SK-N-SH (cell line): ENCODE measurements at regions not wholly inside any gene's neighbourhood (a gene's known extent, or its start where the extent isn't known, plus 50 kb on each side); places are given as distances from the start of the nearest gene placed in this dataset.

Experiments used
- CTCF ChIA-PET: fragments of 300-600, 350-600 bp; formaldehyde crosslinking; extraction: SDS; loops from one replicate; lab custom pipeline; 2021; lab: Yijun Ruan, JAX
- POLR2A ChIA-PET: fragments of 350-600 bp; sonication (Branson Sonifier 250); formaldehyde crosslinking; extraction: SDS; loops from one replicate; lab custom pipeline; 2020; ENCODE audit warnings: antibody characterized with exemption, inconsistent platforms; lab: Yijun Ruan, JAX
- DNase-seq: peaks from one replicate; pipeline ENCODE4 v3.0.0; 2012
- H2AFZ ChIP-seq: fragments of 200-600 bp; sonication (generic); 2 replicates; pipeline ENCODE4 v1.8.1; 2016; ENCODE audit warnings: antibody characterized with exemption, mild to moderate bottlenecking, low read depth
- H3F3A ChIP-seq: fragments of 200-600 bp; sonication (generic); replicated peaks from 2 replicates; pipeline ENCODE3; 2016; ENCODE audit warnings: antibody characterized with exemption, mild to moderate bottlenecking; ENCODE audit not compliant: insufficient read depth
- H3K27ac ChIP-seq, 2 experiments: fragments of 200-500 bp in 1 of 2; fragments of 200-600 bp in 1 of 2; sonication (Bioruptor generic) in 1 of 2; sonication (generic), shearing (Covaris generic) in 1 of 2; 2 replicates each; pipeline versions ENCODE4 v1.5.1 to v1.6.1; 2014 to 2016; ENCODE audit warnings: low read depth in 2 of 2, inconsistent platforms in 1 of 2, low read length in 1 of 2, mild to moderate bottlenecking in 1 of 2, mixed read lengths in 1 of 2
- H3K27me3 ChIP-seq: fragments of 200-600 bp; sonication (generic), shearing (Covaris generic); 2 replicates; pipeline ENCODE4 v1.6.1; 2016; ENCODE audit warnings: mixed run types; ENCODE audit not compliant: insufficient read depth
- H3K36me3 ChIP-seq, 2 experiments: fragments of 200-500 bp in 1 of 2; fragments of 200-600 bp in 1 of 2; sonication (Bioruptor generic) in 1 of 2; sonication (generic) in 1 of 2; replicated peaks in 1 of 2; 2 replicates each; pipeline versions ENCODE3 to v1.5.1; 2014 to 2016; ENCODE audit warnings: low read length in 1 of 2, mild to moderate bottlenecking in 1 of 2; ENCODE audit not compliant: insufficient read depth in 2 of 2, control insufficient read depth in 1 of 2
- H3K4me1 ChIP-seq, 2 experiments: fragments of 200-500 bp in 1 of 2; fragments of 200-600 bp in 1 of 2; sonication (Bioruptor generic) in 1 of 2; sonication (generic), shearing (Covaris generic) in 1 of 2; 2 replicates each; pipeline versions ENCODE4 v1.5.1 to v1.6.1; 2014 to 2016; ENCODE audit warnings: low read depth in 1 of 2, low read length in 1 of 2, mixed run types in 1 of 2; ENCODE audit not compliant: insufficient read depth in 2 of 2, control insufficient read depth in 1 of 2
- H3K4me2 ChIP-seq: fragments of 200-600 bp; sonication (generic), shearing (Covaris generic); 2 replicates; pipeline ENCODE4 v1.6.1; 2017; ENCODE audit warnings: mixed run types
- H3K4me3 ChIP-seq, 2 experiments: fragments of 200-500 bp in 1 of 2; fragments of 200-600 bp in 1 of 2; sonication (Bioruptor generic) in 1 of 2; sonication (generic), shearing (Covaris generic) in 1 of 2; 2 replicates each; pipeline versions ENCODE4 v1.5.1 to v1.8.1; 2014 to 2016; ENCODE audit warnings: low read depth in 2 of 2, inconsistent platforms in 1 of 2, low read length in 1 of 2, mild to moderate bottlenecking in 1 of 2, mixed read lengths in 1 of 2, moderate library complexity in 1 of 2
- H3K79me2 ChIP-seq: fragments of 200-600 bp; sonication (generic); 2 replicates; pipeline ENCODE4 v1.8.1; 2017; ENCODE audit warnings: mild to moderate bottlenecking; ENCODE audit not compliant: insufficient read depth
- H3K9ac ChIP-seq: fragments of 200-600 bp; sonication (generic); 2 replicates; pipeline ENCODE4 v1.6.1; 2017; ENCODE audit warnings: mixed run types
- H3K9me2 ChIP-seq: fragments of 200-600 bp; sonication (generic); 2 replicates; pipeline ENCODE4 v1.6.1; 2017; ENCODE audit warnings: mixed run types
- H3K9me3 ChIP-seq: fragments of 200-600 bp; sonication (generic); 2 replicates; pipeline ENCODE4 v1.6.1; 2017; ENCODE audit warnings: mixed run types, mild to moderate bottlenecking, moderate library complexity
- H4K20me1 ChIP-seq: fragments of 200-600 bp; sonication (generic); 2 replicates; pipeline ENCODE4 v1.6.1; 2017; ENCODE audit warnings: mild to moderate bottlenecking, mixed run types; ENCODE audit not compliant: insufficient read depth
- CTCF ChIP-seq: fragments of 200-600 bp; sonication (generic); IDR thresholded peaks from 2 replicates; pipeline ENCODE4 v1.6.1; 2017; ENCODE audit warnings: antibody characterized with exemption, mild to moderate bottlenecking, moderate library complexity
- EZH2phosphoT487 ChIP-seq: fragments of 200-600 bp; sonication (generic); IDR thresholded peaks from 2 replicates; pipeline ENCODE4 v1.6.1; 2017; ENCODE audit warnings: low read depth, mixed run types, mild to moderate bottlenecking, antibody characterized with exemption, moderate library complexity, borderline replicate concordance
- FOXM1 ChIP-seq: IDR thresholded peaks from 2 replicates; pipeline ENCODE4 v1.4.0; 2012; ENCODE audit warnings: low read depth, mild to moderate bottlenecking
- IRF3 ChIP-seq: fragments of 150-350 bp; IDR thresholded peaks from 2 replicates; pipeline ENCODE4 v1.6.1; 2016; ENCODE audit warnings: mild to moderate bottlenecking, low read depth, low read length
- JUND ChIP-seq: IDR thresholded peaks from 2 replicates; pipeline ENCODE4 v1.4.0; 2012
- MAX ChIP-seq: IDR thresholded peaks from 2 replicates; pipeline ENCODE4 v1.4.0; 2012; ENCODE audit warnings: low read depth
- MEF2A ChIP-seq: IDR thresholded peaks from 2 replicates; pipeline ENCODE4 v1.4.0; 2012; ENCODE audit warnings: low read depth, borderline replicate concordance
- MXI1 ChIP-seq: IDR thresholded peaks from 2 replicates; pipeline ENCODE4 v1.6.1; 2012; ENCODE audit warnings: mild to moderate bottlenecking, low read depth, low read length, improper control_type of control experiment
- NRF1 ChIP-seq: IDR thresholded peaks from 2 replicates; pipeline ENCODE4 v1.6.1; 2012; ENCODE audit warnings: low read depth, mild to moderate bottlenecking, low read length
- RAD21 ChIP-seq: IDR thresholded peaks from 2 replicates; pipeline ENCODE4 v1.6.1; 2012; ENCODE audit warnings: mild to moderate bottlenecking, low read length
- RCOR1 ChIP-seq: fragments of 150-350 bp; IDR thresholded peaks from 2 replicates; pipeline ENCODE4 v1.6.1; 2017; ENCODE audit warnings: antibody characterized with exemption, low read length
- REST ChIP-seq: IDR thresholded peaks from 2 replicates; pipeline ENCODE4 v1.6.1; 2012; ENCODE audit warnings: mild to moderate bottlenecking, low read depth, low read length, moderate library complexity
- RXRA ChIP-seq: IDR thresholded peaks from 2 replicates; pipeline ENCODE4 v1.4.0; 2012; ENCODE audit warnings: low read depth, mild to moderate bottlenecking, borderline replicate concordance
- USF2 ChIP-seq: fragments of 150-350 bp; IDR thresholded peaks from 2 replicates; pipeline ENCODE4 v1.6.1; 2017; ENCODE audit warnings: antibody characterized with exemption, low read length, low read depth, borderline replicate concordance
- ZBTB33 ChIP-seq: IDR thresholded peaks from 2 replicates; pipeline ENCODE4 v1.4.0; 2012; ENCODE audit warnings: low read depth, borderline replicate concordance
- WGBS: methylation state at CpG from one replicate; pipeline ENCODE4 v1.1.6; 2017; ENCODE audit warnings: low lambda C conversion rate; 5-methylcytosine and 5-hydroxymethylcytosine counted together

GRCh38 chr15:98121536-98121935 lies 161.0 kb downstream of the ARRDC4 start:
- Histone ChIP-seq H3K9ac (no peak overlapping the region), H3K36me3 (no peaks in the 10 kb centered on the region), H2AFZ (no peak overlapping the region), H3K4me1 (no peaks in the 10 kb centered on the region; a peak in 1 of 4 replicates), H3K27ac (no peak overlapping the region), H3K4me2 (no peak overlapping the region), H4K20me1 (no peaks in the 10 kb centered on the region), H3F3A (peaks cover 9% of the 10 kb centered on the region), H3K9me3 (no peaks in the 10 kb centered on the region), H3K4me3 (no peak overlapping the region), H3K27me3 (no peaks in the 10 kb centered on the region), H3K9me2 (no peaks in the 10 kb centered on the region), H3K79me2 (no peaks in the 10 kb centered on the region)
- ChIA-PET POLR2A (no interaction called here), CTCF (no interaction called here)
- WGBS, result 18% methylated on average over 5 of the region's 5 CpGs
- DNase-seq, result no peak
- TF ChIP-seq NRF1 (no peak), ZBTB33 (no peak)

- H3K36me3 ChIP-seq, result no peaks in the 10 kb centered on the region
- CTCF ChIA-PET, result no interaction called here
- no peak overlapping the region for H2AFZ ChIP-seq
- H3K4me1 ChIP-seq, result no peaks in the 10 kb centered on the region; a peak in 1 of 4 replicates
- no peaks in the 10 kb centered on the region for H4K20me1 ChIP-seq
- no peak overlapping the region for H3K27ac ChIP-seq
- H3K9me3 ChIP-seq, result no peaks in the 10 kb centered on the region
- H3K9ac ChIP-seq, result no peak overlapping the region
- H3K27me3 ChIP-seq, result no peaks in the 10 kb centered on the region
- no peak overlapping the region for H3K4me3 ChIP-seq
- H3F3A ChIP-seq, result peaks cover 9% of the 10 kb centered on the region
- WGBS, result 17% methylated on average over 3 of the region's 3 CpGs
- no peak for DNase-seq
- H3K79me2 ChIP-seq, result no peaks in the 10 kb centered on the region
- H3K4me2 ChIP-seq, result no peak overlapping the region
- no peaks in the 10 kb centered on the region for H3K9me2 ChIP-seq
- POLR2A ChIA-PET, result no interaction called here
- no peak for TF ChIP-seq MEF2A
- TF ChIP-seq CTCF, result no peak
- TF ChIP-seq RAD21, result no peak
- TF ChIP-seq REST, result no peak
- no peak for TF ChIP-seq RXRA
- TF ChIP-seq IRF3, result no peak
- TF ChIP-seq MXI1, result no peak
- no peak for TF ChIP-seq RCOR1
- TF ChIP-seq FOXM1, result no peak
- TF ChIP-seq JUND, result no peak
- TF ChIP-seq ZBTB33, result no peak
- TF ChIP-seq USF2, result no peak
- no peak for TF ChIP-seq EZH2phosphoT487
- no peak for TF ChIP-seq MAX
Measured at GRCh38 chr15:98121957-98122356, 161.5 kb downstream of the ARRDC4 start.
